Chondrocyte (in vitro differentiated cells): ENCODE measurements at regions not wholly inside any gene's neighbourhood (a gene's known extent, or its start where the extent isn't known, plus 50 kb on each side); places are given as distances from the start of the nearest gene placed in this dataset.
"Not testable (repeated sequence)": the region's sequence is repeated elsewhere in the genome, so short reads cannot be mapped to it uniquely, and the experiment has no call there.

Experiments
- DNase-seq: peaks from one replicate; pipeline ENCODE4 v3.0.0; 2021; ENCODE audit warnings: mixed read lengths, low spot score
- H3K27ac Mint-ChIP-seq: one replicate; pipeline ENCODE4 v1.8.0; 2021; ENCODE audit warnings: mild to moderate bottlenecking, moderate library complexity, mixed read lengths; ENCODE audit not compliant: unreplicated experiment
- H3K27me3 Mint-ChIP-seq: 2 replicates; pipeline ENCODE4 v1.8.0; 2021; ENCODE audit warnings: low read depth, mixed read lengths
- H3K36me3 Mint-ChIP-seq: 2 replicates; pipeline ENCODE4 v1.8.0; 2021; ENCODE audit warnings: low read depth, mixed read lengths
- H3K4me1 Mint-ChIP-seq: 2 replicates; pipeline ENCODE4 v1.8.0; 2021; ENCODE audit warnings: low read depth, mild to moderate bottlenecking, mixed read lengths
- H3K4me3 Mint-ChIP-seq: one replicate; pipeline ENCODE4 v1.8.0; 2021; ENCODE audit warnings: mild to moderate bottlenecking, moderate library complexity, mixed read lengths; ENCODE audit not compliant: unreplicated experiment
- H3K9me3 Mint-ChIP-seq: 2 replicates; pipeline ENCODE4 v1.8.0; 2021; ENCODE audit warnings: low read depth, mixed read lengths
- TF ChIP-seq, protein P1 (sequence below): fragments of 200-600 bp; sonication (generic); IDR thresholded peaks from 2 replicates; pipeline ENCODE4 v1.5.0; 2021; ENCODE audit warnings: antibody characterized with exemption, mild to moderate bottlenecking, moderate library complexity

DNA sequence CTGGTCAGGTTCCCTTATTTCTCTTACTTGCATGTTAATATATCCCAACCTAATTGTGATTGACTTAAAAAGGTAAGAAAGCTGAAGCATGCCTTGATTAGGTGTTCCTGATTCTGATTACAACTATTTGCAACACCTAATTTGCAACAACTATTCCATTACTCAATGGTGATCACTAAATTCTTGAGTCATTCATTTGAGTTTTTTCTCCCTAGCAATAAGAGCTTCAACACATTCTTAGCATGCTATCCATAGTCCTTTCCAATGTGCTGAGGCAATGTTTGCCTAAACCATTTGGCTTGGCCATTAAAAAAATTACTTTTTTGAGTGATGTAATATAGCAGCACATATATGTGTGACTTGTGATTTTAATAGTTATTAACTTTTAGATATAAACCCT is 851.4 kb downstream of the TRAM1L1 start:
- TF ChIP-seq, protein P1, sequence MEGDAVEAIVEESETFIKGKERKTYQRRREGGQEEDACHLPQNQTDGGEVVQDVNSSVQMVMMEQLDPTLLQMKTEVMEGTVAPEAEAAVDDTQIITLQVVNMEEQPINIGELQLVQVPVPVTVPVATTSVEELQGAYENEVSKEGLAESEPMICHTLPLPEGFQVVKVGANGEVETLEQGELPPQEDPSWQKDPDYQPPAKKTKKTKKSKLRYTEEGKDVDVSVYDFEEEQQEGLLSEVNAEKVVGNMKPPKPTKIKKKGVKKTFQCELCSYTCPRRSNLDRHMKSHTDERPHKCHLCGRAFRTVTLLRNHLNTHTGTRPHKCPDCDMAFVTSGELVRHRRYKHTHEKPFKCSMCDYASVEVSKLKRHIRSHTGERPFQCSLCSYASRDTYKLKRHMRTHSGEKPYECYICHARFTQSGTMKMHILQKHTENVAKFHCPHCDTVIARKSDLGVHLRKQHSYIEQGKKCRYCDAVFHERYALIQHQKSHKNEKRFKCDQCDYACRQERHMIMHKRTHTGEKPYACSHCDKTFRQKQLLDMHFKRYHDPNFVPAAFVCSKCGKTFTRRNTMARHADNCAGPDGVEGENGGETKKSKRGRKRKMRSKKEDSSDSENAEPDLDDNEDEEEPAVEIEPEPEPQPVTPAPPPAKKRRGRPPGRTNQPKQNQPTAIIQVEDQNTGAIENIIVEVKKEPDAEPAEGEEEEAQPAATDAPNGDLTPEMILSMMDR, result no peak
- no peak overlapping the region for H3K4me3 Mint-ChIP-seq
- DNase-seq, result no peak
- no peaks in the 10 kb centered on the region for H3K27me3 Mint-ChIP-seq
- H3K9me3 Mint-ChIP-seq, result no peaks in the 10 kb centered on the region
- H3K4me1 Mint-ChIP-seq, result no peaks in the 10 kb centered on the region
- H3K27ac Mint-ChIP-seq, result no peak overlapping the region
- H3K36me3 Mint-ChIP-seq, result no peaks in the 10 kb centered on the region

DNA sequence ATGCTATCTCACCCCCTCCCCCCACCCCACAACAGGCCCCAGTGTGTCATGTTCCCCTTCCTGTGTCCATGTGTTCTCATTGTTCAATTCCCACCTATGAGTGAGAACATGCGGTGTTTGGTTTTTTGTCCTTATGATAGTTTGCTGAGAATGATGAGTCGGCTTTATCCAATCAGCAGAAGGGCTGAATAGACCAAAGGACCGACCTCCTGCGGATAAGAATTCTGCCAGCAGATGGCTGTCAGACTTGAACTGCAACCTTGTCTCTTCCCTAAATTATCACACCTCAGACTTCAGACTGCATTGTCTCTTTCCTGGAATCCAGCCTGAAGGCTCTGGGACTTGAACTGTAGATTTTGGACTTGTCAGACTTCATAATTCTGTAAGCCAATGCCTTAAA is 853.4 kb downstream of the TRAM1L1 start:
- not testable (repeated sequence) for H3K4me3 Mint-ChIP-seq, H3K36me3 Mint-ChIP-seq, DNase-seq, H3K9me3 Mint-ChIP-seq, H3K27me3 Mint-ChIP-seq, H3K4me1 Mint-ChIP-seq, H3K27ac Mint-ChIP-seq

- H3K4me1 Mint-ChIP-seq, result no peaks in the 10 kb centered on the region
- peaks cover 5% of the 10 kb centered on the region for H3K27me3 Mint-ChIP-seq
- no peaks in the 10 kb centered on the region for H3K9me3 Mint-ChIP-seq
- no peaks in the 10 kb centered on the region for H3K36me3 Mint-ChIP-seq
- no peak overlapping the region for H3K27ac Mint-ChIP-seq
- H3K4me3 Mint-ChIP-seq, result no peak overlapping the region
- TF ChIP-seq, protein P1, result no peak
- no peak for DNase-seq
Observed at GRCh38 chr4:116229420-116229819, 856.0 kb downstream of the TRAM1L1 start.

GRCh38 chr4:116223040-116223732 is 862.2 kb downstream of the TRAM1L1 start:
- TF ChIP-seq, protein P1, result no peak
- no peak for DNase-seq
- no peak overlapping the region for H3K27ac Mint-ChIP-seq
- H3K36me3 Mint-ChIP-seq, result no peaks in the 10 kb centered on the region
- H3K4me3 Mint-ChIP-seq, result no peak overlapping the region
- H3K4me1 Mint-ChIP-seq, result no peaks in the 10 kb centered on the region
- H3K27me3 Mint-ChIP-seq, result peaks cover 5% of the 10 kb centered on the region
- H3K9me3 Mint-ChIP-seq, result no peaks in the 10 kb centered on the region

DNA sequence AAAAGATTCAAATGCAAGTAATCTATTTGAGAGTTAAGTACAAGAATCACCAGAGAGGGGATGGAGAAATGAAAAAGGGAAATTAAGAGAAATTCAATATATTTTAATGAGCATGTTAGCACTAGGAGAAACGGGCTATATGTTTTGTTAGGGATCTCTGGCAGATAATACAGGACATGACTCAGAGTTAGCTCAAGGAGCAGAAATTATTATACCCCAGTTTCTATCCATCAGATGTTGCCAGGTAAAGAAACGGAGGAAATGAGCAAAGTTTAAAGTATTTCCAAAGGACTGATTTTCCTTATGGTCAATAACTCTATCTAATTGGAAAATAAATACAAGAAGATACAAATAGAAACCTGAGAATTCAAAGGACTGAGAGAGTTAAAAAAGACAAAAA is 867.6 kb downstream of the TRAM1L1 start:
- DNase-seq, result no peak
- H3K36me3 Mint-ChIP-seq, result no peaks in the 10 kb centered on the region
- H3K9me3 Mint-ChIP-seq, result peaks cover 6% of the 10 kb centered on the region

More for the DNA sequence above, 867.6 kb downstream of the TRAM1L1 start:
- no peaks in the 10 kb centered on the region for H3K27me3 Mint-ChIP-seq
- H3K27ac Mint-ChIP-seq, result no peak overlapping the region
- TF ChIP-seq, protein P1, result no peak
- no peaks in the 10 kb centered on the region for H3K4me1 Mint-ChIP-seq
- H3K4me3 Mint-ChIP-seq, result no peak overlapping the region
